ENCODE measurements at regions not wholly inside any gene's neighbourhood (a gene's known extent, or its start where the extent isn't known, plus 50 kb on each side); places are given as distances from the start of the nearest gene placed in this dataset.

GRCh38 chr3:103729547-103729946 is 1294.7 kb downstream of the ZPLD1 start:
- no peak for TF ChIP-seq CTCF (IDR thresholded peaks at IDR 0.05; ENCODE audit: insufficient read depth, low read depth, low read length)
- Histone ChIP-seq H3K36me3 (ENCODE audit: control insufficient read depth, insufficient read depth, low read length) (no peaks in the 10 kb centered on the region), H3K4me3 (ENCODE audit: low read depth, low read length) (no peak overlapping the region), H3K27me3 (ENCODE audit: control insufficient read depth, insufficient read depth, low read length) (no peaks in the 10 kb centered on the region)
- CTCF ChIA-PET = no interaction called here
- POLR2A ChIA-PET = no interaction called here
- DNase-seq (ENCODE audit: low read depth) = no peak

- no peak for DNase-seq (ENCODE audit: low read depth)
- no peaks in the 10 kb centered on the region for H3K36me3 ChIP-seq (ENCODE audit: control insufficient read depth, insufficient read depth, low read length)
- ChIA-PET CTCF (no interaction called here), POLR2A (no interaction called here)
- H3K27me3 ChIP-seq (ENCODE audit: control insufficient read depth, insufficient read depth, low read length) = no peaks in the 10 kb centered on the region
- no peak overlapping the region for H3K4me3 ChIP-seq (ENCODE audit: low read depth, low read length)
- TF ChIP-seq CTCF (IDR thresholded peaks at IDR 0.05; ENCODE audit: insufficient read depth, low read depth, low read length) = no peak
Measured at GRCh38 chr3:103730744-103731143, 1295.9 kb downstream of the ZPLD1 start.

- no peaks in the 10 kb centered on the region for H3K27me3 ChIP-seq (ENCODE audit: control insufficient read depth, insufficient read depth, low read length)
- no peak overlapping the region for H3K4me3 ChIP-seq (ENCODE audit: low read depth, low read length)
- ChIA-PET POLR2A (no interaction called here), CTCF (no interaction called here)
- DNase-seq (ENCODE audit: low read depth) = no peak
- TF ChIP-seq CTCF (IDR thresholded peaks at IDR 0.05; ENCODE audit: insufficient read depth, low read depth, low read length) = no peak
- H3K36me3 ChIP-seq (ENCODE audit: control insufficient read depth, insufficient read depth, low read length) = no peaks in the 10 kb centered on the region
Measured at GRCh38 chr3:103752986-103753385, 1318.2 kb downstream of the ZPLD1 start.

GRCh38 chr3:103767635-103768034 is 1332.8 kb downstream of the ZPLD1 start:
- POLR2A ChIA-PET = no interaction called here
- DNase-seq (ENCODE audit: low read depth) = no peak
- CTCF ChIA-PET = no interaction called here

DNA sequence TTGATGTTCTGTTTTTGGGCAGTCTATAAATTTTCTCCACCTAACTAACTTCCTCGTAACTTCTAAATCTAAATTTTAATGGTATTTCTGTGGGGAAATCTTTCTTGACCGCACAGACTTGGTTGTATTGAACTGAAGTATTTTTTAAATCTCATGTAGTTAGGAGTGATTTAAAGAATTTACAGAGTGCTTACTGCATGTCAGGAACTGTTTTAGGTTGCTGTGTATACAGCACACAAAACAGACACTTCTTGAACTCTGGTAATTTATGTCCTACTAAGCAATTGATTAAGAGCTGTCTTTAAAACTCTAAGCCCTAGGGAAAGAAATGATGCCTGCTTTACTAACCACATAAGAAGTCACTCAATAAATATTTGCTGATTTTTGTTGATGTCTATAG is 1350.2 kb downstream of the ZPLD1 start:
- Histone ChIP-seq H3K36me3 (ENCODE audit: control insufficient read depth, insufficient read depth, low read length) (no peaks in the 10 kb centered on the region), H3K4me3 (ENCODE audit: low read depth, low read length) (no peak overlapping the region), H3K27me3 (ENCODE audit: control insufficient read depth, insufficient read depth, low read length) (no peaks in the 10 kb centered on the region)
- no peak for TF ChIP-seq CTCF (IDR thresholded peaks at IDR 0.05; ENCODE audit: insufficient read depth, low read depth, low read length)
- DNase-seq (ENCODE audit: low read depth) = no peak
- CTCF ChIA-PET = no interaction called here
- POLR2A ChIA-PET = no interaction called here

More at GRCh38 chr3:103767635-103768034, 1332.8 kb downstream of the ZPLD1 start:
- Histone ChIP-seq H3K27me3 (ENCODE audit: control insufficient read depth, insufficient read depth, low read length) (no peaks in the 10 kb centered on the region), H3K4me3 (ENCODE audit: low read depth, low read length) (no peak overlapping the region), H3K36me3 (ENCODE audit: control insufficient read depth, insufficient read depth, low read length) (no peaks in the 10 kb centered on the region)
- TF ChIP-seq CTCF (IDR thresholded peaks at IDR 0.05; ENCODE audit: insufficient read depth, low read depth, low read length) = no peak

Data from BJ (cell line).